DMS114 treated with DMSO at 0.1 percent for 48 hours (cell line): ENCODE measurements at regions not wholly inside any gene's neighbourhood (a gene's known extent, or its start where the extent isn't known, plus 50 kb on each side); places are given as distances from the start of the nearest gene placed in this dataset.

Experiments
- DNase-seq: peaks from one replicate; lab custom pipeline; 2025; ENCODE audit not compliant: unreplicated experiment; lab: John Stamatoyannopoulos, UW

DNA sequence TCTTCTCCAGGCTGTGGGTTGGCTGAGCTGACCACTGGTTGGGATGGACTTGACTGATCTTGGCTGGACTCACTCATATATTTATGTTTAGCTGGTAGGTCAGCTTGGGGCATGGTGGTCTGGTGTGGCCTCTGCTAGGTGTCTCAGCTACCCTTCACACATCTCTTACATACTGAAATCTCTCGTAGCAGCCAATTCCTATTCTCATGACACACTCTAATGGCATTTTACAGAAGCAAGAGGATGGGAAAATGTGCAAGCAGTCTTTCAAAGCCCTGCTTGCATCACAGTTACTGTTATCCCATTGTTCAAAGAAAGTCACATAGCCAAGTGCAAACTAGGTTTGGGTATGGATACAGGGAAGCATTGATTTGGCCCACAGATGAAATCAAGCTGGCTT lies 55.5 kb upstream of the PCDH18 start:
- DNase-seq: no peak

DNA sequence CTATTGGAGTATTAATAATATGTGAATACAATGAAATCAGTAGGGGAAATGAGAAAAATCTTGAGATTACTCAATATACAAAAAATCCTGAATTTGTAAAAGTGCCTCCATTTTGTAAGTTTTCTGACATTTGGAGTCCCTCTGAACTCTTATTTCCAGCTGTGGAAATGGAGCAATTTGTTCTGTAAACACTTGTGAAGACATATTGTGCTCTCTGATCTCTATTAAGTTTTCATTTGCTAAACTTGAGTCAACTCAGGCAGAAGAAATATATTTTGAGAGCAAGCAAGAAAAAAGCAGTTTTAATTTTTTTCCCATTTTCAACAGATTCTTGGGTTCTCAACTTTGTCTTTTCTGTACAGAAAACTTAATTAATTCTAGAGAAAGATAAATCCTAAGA lies 51.4 kb upstream of the PCDH18 start:
- DNase-seq: no peak
